COLO829 (cell line): ENCODE measurements at regions not wholly inside any gene's neighbourhood (a gene's known extent, or its start where the extent isn't known, plus 50 kb on each side); places are given as distances from the start of the nearest gene placed in this dataset.
"Not testable (repeated sequence)": the region's sequence is repeated elsewhere in the genome, so short reads cannot be mapped to it uniquely, and the experiment has no call there.

ENCODE experiments used
- DNase-seq: peaks from one replicate; pipeline ENCODE4 v3.0.0; 2012; ENCODE audit warnings: low spot score

DNA sequence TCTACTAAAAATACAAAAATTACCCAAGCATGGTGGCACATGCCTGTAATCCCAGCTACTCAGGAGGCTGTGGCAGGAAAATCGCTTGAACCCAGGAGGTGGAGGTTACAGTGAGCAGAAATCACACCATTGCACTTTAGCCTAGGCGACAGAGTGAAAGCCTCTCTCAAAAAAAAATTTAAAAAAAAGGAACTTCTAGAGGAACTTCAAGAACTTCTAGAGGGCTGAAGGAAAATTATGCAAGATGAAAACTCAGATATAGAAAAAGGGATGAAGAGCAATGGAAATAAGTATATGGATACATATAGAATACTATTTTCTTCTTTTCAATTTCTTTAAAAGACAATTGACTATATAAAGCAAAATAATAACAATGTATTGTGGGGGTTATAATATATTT lies 51.2 kb upstream of the PRR5 start:
- DNase-seq: no peak

DNA sequence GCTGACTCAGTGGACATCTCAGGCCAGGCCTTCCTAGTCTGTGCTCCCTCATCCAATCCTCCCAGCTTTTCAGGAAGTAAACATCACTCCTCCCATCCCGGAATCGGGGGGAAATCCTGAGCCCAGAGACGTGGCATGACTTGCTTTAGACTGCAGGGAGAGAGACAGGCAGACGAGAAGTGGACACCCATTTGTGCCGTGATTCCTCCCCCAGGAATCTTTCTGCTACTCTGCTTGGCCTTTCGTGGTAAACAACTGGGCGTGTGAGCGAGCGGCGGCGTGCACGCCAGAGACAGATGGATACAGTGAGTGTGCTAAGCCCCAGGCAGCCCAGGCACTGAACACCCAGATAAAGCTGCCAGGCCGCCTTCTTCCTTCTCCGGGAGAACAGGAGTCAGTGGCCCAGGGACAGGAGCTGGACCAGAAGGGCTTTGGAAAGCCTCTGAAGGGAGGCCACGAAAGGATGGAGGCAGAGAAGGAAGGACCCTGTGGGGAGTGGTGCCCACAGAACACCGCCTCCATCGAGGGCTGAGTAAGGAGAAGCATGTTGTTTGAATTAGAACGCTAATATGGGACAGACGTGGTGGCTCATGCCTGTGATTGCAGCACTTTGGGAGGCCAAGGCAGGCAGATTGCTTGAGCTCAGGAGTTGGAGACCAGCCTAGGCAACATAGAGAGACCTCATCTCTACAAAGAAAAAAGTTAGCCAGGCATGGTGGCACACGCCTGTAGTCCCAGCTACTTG lies 53.0 kb upstream of the PRR5 start:
- no peak for DNase-seq

- DNase-seq: no peak
These were observed 53.8 kb upstream of the PRR5 start for GRCh38 chr22:44648085-44648820.

GRCh38 chr22:44647141-44647540 lies 54.9 kb upstream of the PRR5 start:
- no peak for DNase-seq

DNA sequence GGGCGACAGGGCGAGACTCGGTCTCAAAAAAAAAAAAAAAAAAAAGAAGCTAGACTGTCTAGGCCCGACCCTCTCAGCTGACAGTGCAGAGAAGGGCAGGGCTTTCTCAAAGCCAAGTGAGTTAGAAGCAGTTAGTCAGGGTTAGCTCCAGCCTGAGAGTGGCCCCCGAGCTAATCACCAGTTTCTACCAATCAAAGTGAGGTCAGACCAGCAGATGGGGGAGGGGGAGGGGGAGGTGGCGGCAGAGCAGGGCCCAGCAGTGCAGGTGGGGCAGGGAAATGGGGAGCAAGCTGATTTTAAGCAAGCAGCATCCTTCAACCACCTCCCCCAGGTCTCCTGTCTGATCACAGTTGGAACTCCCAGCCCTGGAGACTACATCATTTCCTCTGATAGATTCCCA lies 55.3 kb upstream of the PRR5 start:
- DNase-seq: no peak

DNA sequence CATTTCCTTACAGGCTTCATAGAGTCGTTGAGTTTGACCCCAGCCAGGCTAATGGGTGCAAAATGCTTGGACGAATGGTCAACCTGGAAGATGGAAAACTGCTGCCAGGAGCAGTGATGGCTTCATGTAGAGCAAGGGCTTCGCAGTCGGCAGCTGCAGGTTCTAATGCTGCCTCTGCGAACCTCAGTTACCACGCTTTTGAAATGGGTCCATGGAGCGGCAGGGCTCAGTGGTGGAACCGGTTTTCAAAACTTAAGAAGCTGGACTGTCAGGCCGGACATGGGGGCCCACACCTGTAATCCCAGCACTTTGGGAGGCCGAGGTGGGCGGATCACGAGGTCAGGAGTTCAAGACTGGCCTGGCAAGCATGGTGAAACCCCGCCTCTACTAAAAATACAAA lies 55.9 kb upstream of the PRR5 start:
- DNase-seq: no peak

DNA sequence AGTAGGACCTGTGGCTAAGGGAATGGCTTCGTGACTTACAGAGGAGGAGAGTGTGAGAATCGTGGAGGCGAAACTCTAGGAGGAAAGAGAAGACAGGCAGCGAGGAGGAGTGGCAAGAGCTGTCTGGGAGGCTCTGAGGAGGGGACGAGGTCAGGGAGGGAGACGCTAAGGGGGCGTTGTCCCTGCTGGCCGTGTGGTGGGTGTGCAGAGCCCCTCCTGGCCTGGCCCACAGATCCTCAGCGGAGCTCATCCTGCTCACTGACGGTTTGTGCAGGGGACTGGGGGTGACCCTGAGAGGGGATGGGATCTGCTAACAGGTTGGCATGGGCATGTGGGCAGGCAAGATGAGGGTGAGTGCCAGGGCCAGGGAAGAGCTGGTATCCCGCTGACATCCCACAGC lies 56.5 kb upstream of the PRR5 start:
- no peak for DNase-seq

- DNase-seq: no peak
These were observed 56.9 kb upstream of the PRR5 start for GRCh38 chr22:44645083-44645482.

GRCh38 chr22:44643526-44644101 lies 58.4 kb upstream of the PRR5 start:
- not testable (repeated sequence) for DNase-seq

DNA sequence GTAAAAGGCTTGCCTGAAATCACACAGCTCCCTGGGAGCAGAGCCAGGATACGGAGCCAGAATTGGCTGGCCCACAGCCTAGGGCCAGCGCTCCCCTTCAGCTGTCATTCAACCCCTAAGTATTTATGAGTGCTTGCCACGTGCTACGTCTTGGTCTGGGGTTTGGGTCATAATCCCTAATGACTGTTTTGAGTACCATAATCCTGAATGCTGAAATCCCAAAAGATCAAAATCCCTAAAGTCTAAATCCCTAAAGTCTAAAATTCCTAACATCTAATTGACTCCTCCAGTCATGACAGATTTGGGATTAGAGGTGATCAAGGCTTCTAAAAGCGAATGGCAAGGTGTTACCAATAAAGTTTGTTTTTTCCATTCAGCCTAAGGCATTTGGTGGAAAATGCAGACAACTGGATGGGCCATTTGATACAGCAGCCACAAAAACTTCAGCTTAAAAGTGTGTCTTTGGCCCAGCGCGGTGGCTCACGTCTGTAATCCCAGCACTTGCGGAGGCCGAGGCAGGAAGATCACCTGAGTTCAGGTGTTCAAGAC lies 59.8 kb upstream of the PRR5 start:
- no peak for DNase-seq

DNA sequence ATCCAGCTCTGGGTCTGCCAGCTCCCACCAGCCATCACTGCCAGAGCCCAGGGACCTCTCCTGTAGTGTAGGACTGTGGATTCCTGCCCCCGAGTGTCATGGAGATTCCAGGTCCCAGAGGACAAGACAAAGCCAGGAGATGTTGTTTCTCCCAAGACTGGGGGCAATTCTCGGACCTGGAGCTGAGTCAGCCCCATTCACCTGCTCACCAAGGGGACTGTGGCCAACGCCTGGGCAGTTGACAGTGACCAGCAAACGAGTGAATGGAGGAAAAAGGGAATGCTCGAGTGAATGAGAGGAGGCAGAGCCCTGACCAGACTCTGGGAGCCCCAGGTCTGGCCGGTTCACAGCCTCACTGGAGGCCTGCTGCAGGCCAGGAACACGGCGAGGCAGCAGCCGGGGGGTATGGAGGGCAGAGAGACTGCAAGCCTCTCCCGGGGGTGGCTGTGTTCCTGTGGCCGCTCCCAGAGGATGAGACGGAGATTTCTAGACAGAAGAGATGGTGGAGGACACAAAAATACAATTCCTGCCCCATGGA lies 61.3 kb upstream of the PRR5 start:
- DNase-seq: no peak

GRCh38 chr22:44639891-44640617 lies 62.0 kb upstream of the PRR5 start:
- no peak for DNase-seq

GRCh38 chr22:44638971-44639760 lies 62.8 kb upstream of the PRR5 start:
- DNase-seq: no peak

- DNase-seq: not testable (repeated sequence)
These were observed 65.3 kb upstream of the PRR5 start for GRCh38 chr22:44636502-44637206.

DNA sequence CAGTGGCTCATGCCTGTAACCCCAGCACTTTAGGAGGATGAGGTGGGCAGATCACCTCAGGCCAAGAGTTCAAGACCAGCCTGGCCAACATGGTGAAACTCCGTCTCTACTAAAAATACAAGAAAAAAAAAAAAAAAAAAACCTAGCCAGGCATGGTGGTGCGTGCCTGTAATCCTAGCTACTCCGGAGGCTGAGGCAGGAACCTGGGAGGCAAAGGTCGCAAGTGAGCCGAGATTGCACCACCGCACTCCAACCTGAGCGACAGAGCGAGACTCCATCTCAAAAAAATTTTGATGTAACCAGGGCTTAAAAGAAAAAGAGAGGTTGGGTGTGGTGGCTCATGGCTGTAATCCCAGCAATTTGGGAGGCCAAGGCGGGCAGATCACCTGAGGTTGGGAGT lies 66.4 kb upstream of the PRR5 start:
- DNase-seq: not testable (repeated sequence)

DNA sequence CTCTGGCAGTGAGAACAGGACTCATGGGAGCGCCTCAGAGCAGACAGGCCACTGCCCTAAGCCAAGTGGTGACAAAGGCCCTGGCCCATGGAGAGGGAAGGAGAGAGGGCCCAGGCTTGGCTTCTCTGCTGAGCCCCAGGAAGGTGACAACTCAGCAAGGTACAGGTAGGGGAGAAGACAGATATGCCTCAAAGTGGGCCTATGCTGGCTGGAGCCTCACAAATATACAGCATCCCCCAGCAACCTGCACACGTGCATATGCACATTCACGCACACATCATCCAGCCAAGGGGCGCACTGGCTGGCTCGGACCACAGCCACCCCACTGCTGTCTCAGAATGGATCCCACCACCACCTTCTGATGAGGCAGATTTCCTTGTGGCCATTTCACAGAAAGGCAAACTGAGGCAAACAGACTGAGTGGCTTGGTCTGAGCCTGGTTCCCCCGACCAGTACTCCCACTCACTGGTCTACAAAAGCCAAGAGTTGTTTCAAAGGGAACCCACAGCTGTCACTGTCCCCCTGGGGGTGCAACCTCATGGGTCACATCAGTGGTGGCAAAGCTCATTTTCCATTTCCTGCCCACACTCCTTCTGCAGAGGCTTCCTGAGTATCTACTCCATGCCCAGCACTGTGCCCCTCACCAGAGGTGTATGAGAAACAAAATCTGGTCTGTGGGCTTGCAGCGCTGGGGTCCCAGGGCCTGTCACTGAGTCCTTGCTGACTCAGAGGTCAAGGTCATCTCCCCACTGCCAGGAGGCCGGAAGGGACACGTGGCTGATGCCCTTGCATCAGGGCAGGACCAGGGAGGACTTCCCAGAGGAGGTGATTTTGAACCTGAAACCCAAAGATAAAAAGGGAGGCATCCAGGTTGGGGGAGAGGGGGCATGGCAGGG lies 67.3 kb upstream of the PRR5 start:
- DNase-seq: no peak

GRCh38 chr22:44633647-44634046 lies 68.4 kb upstream of the PRR5 start:
- no peak for DNase-seq

- no peak for DNase-seq
These were observed 69.2 kb upstream of the PRR5 start for GRCh38 chr22:44632541-44633396.

GRCh38 chr22:44630826-44631225 lies 71.2 kb upstream of the PRR5 start:
- no peak for DNase-seq
